Activated naive CD4-positive, alpha-beta T cell treated with anti-CD3 and anti-CD28 coated beads, Interleukin-2, amount 10 ng/mL, durations not matched to agents 7 days and 5 days (primary cell): ENCODE measurements at regions not wholly inside any gene's neighbourhood (a gene's known extent, or its start where the extent isn't known, plus 50 kb on each side); places are given as distances from the start of the nearest gene placed in this dataset.
"Not testable (repeated sequence)": the region's sequence is repeated elsewhere in the genome, so short reads cannot be mapped to it uniquely, and the experiment has no call there.

Experiments
- CTCF ChIA-PET: fragments of 350-600 bp; sonication (Branson Sonifier 250); formaldehyde crosslinking; loops from one replicate; lab custom pipeline; 2021; ENCODE audit warnings: antibody characterized with exemption; lab: Charles Lee
- DNase-seq: peaks from one replicate; pipeline ENCODE4 v3.0.0-alpha.2; 2020
- H3K27ac Mint-ChIP-seq: one replicate; pipeline ENCODE4 v1.8.0; 2021; ENCODE audit warnings: mild to moderate bottlenecking, moderate library complexity, mixed read lengths
- H3K27me3 Mint-ChIP-seq: one replicate; pipeline ENCODE4 v1.8.0; 2021; ENCODE audit warnings: mild to moderate bottlenecking, mixed read lengths
- H3K36me3 Mint-ChIP-seq: one replicate; pipeline ENCODE4 v1.8.0; 2021; ENCODE audit warnings: mixed read lengths
- H3K4me1 Mint-ChIP-seq: one replicate; pipeline ENCODE4 v1.8.0; 2021; ENCODE audit warnings: mixed read lengths
- H3K4me3 Mint-ChIP-seq: one replicate; pipeline ENCODE4 v1.8.0; 2021; ENCODE audit warnings: mild to moderate bottlenecking, moderate library complexity, mixed read lengths
- H3K9me3 Mint-ChIP-seq: one replicate; pipeline ENCODE4 v1.8.0; 2021; ENCODE audit warnings: mixed read lengths

- H3K36me3 Mint-ChIP-seq, H3K4me1 Mint-ChIP-seq, H3K4me3 Mint-ChIP-seq, DNase-seq, CTCF ChIA-PET, H3K27me3 Mint-ChIP-seq, H3K27ac Mint-ChIP-seq, H3K9me3 Mint-ChIP-seq: not testable (repeated sequence)
Observed at GRCh38 chr18:7178568-7178967, 52.3 kb upstream of the LRRC30 start.

GRCh38 chr18:7177116-7177744 is 53.7 kb upstream of the LRRC30 start:
- no peak for DNase-seq
- CTCF ChIA-PET = interaction anchor here (0.6 kb wide), 1 partner anchor 147 kb away, joined by 3 read pairs; no protein-coding TSS in a partner anchor
- Mint-ChIP-seq H3K27ac (no peak overlapping the region), H3K4me1 (no peaks in the 10 kb centered on the region), H3K4me3 (no peak overlapping the region), H3K27me3 (no peaks in the 10 kb centered on the region), H3K36me3 (no peaks in the 10 kb centered on the region), H3K9me3 (peaks cover 8% of the 10 kb centered on the region)

GRCh38 chr18:7174344-7175095 is 56.4 kb upstream of the LRRC30 start:
- Mint-ChIP-seq H3K27me3 (no peaks in the 10 kb centered on the region), H3K36me3 (no peaks in the 10 kb centered on the region), H3K27ac (no peak overlapping the region), H3K4me3 (no peak overlapping the region), H3K9me3 (peaks cover 7% of the 10 kb centered on the region), H3K4me1 (no peaks in the 10 kb centered on the region)
- DNase-seq = no peak
- CTCF ChIA-PET = no interaction called here

GRCh38 chr18:7173216-7173615 is 55.6 kb upstream of the LAMA1 start:
- H3K36me3 Mint-ChIP-seq = no peaks in the 10 kb centered on the region
- no peaks in the 10 kb centered on the region for H3K27me3 Mint-ChIP-seq
- H3K27ac Mint-ChIP-seq = no peak overlapping the region
- no peaks in the 10 kb centered on the region for H3K4me1 Mint-ChIP-seq
- no peak for DNase-seq
- H3K4me3 Mint-ChIP-seq = no peak overlapping the region
- peaks cover 7% of the 10 kb centered on the region for H3K9me3 Mint-ChIP-seq
- CTCF ChIA-PET = no interaction called here

- Mint-ChIP-seq H3K9me3 (peaks cover 7% of the 10 kb centered on the region), H3K27ac (no peak overlapping the region), H3K4me3 (no peak overlapping the region), H3K36me3 (no peaks in the 10 kb centered on the region), H3K27me3 (no peaks in the 10 kb centered on the region), H3K4me1 (no peaks in the 10 kb centered on the region)
- DNase-seq = no peak
- CTCF ChIA-PET = no interaction called here
Observed at GRCh38 chr18:7172611-7173010, 55.0 kb upstream of the LAMA1 start.

- H3K36me3 Mint-ChIP-seq = no peaks in the 10 kb centered on the region
- no peaks in the 10 kb centered on the region for H3K4me1 Mint-ChIP-seq
- CTCF ChIA-PET = no interaction called here
- H3K27ac Mint-ChIP-seq = no peak overlapping the region
- no peaks in the 10 kb centered on the region for H3K27me3 Mint-ChIP-seq
- H3K9me3 Mint-ChIP-seq = peaks cover 7% of the 10 kb centered on the region
- H3K4me3 Mint-ChIP-seq = no peak overlapping the region
- DNase-seq = no peak
Observed at GRCh38 chr18:7170292-7170691, 52.7 kb upstream of the LAMA1 start.

GRCh38 chr18:7169601-7170000 is 52.0 kb upstream of the LAMA1 start:
- Mint-ChIP-seq H3K27ac (no peak overlapping the region), H3K4me1 (no peaks in the 10 kb centered on the region), H3K4me3 (no peak overlapping the region), H3K36me3 (no peaks in the 10 kb centered on the region), H3K9me3 (peaks cover 7% of the 10 kb centered on the region), H3K27me3 (no peaks in the 10 kb centered on the region)
- DNase-seq = no peak
- CTCF ChIA-PET = no interaction called here

GRCh38 chr18:7168408-7168807 is 50.8 kb upstream of the LAMA1 start:
- DNase-seq = no peak
- H3K27me3 Mint-ChIP-seq = no peaks in the 10 kb centered on the region
- CTCF ChIA-PET = interaction anchor here (0.6 kb wide), 1 partner anchor 188 kb away, joined by 3 read pairs; no protein-coding TSS in a partner anchor
- no peaks in the 10 kb centered on the region for H3K4me1 Mint-ChIP-seq
- H3K9me3 Mint-ChIP-seq = peaks cover 5% of the 10 kb centered on the region
- no peaks in the 10 kb centered on the region for H3K36me3 Mint-ChIP-seq
- H3K4me3 Mint-ChIP-seq = no peak overlapping the region
- no peak overlapping the region for H3K27ac Mint-ChIP-seq
